ENCODE measurements at regions not wholly inside any gene's neighbourhood (a gene's known extent, or its start where the extent isn't known, plus 50 kb on each side); places are given as distances from the start of the nearest gene placed in this dataset.

DNA sequence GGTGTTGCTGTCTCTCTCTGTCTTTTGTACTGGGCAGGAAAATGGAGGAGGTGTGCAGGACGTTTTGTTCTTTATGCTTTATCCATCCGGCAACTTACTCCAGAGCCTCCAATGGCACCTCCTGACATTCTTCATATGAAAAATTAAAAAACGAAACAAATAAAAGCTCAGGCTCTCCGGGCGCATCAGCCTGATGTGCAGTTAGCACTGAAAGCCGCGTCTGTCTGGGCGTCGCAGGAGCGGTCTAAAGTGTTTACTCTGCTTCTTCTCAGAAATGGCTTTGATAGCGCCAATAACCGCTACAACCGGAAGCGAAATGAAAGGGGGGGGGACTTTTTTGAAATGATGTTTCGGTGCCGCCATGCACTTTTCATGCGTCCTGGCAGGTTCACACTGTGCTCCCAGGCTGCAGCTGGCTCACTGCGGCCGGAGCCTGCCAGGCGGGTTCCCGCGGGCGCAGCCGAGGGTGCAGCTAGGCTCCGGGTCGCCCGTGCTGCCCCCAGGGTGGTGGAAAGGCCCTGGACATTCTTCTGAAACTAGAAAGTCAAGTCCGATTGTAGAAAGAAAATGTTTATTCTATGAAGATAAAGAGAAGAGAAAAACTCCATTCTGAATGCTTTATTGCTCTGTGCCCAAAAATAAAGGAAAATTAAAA lies 407.7 kb upstream of the IRX1 start:
- in situ Hi-C loops (cut with HindIII; ENCODE audit: low pct_unique_long_range_greater_than_20kb, low sequenced_read_pairs) (no loop called here), intact Hi-C loops (cut with micrococcal nuclease; ENCODE audit: unreplicated experiment) (no loop called here)
- POLR2A ChIA-PET, result no interaction called here
- no peaks in the 10 kb centered on the region for H3K4me1 ChIP-seq (ENCODE audit: control insufficient read depth, insufficient read depth, low read length)
- ATAC-seq (no peak), DNase-seq (ENCODE audit: low read depth, low spot score) (no peak)
- no peaks in the 10 kb centered on the region for H3K36me3 ChIP-seq (ENCODE audit: control insufficient read depth, insufficient read depth, low read length)
- no TSS peak for BruUV-seq (replicated peaks)
- H3K27me3 ChIP-seq (ENCODE audit: control insufficient read depth, insufficient read depth, low read length), result peaks cover 5% of the 10 kb centered on the region; the same call in 1 of the 2 replicates
- H3K27ac ChIP-seq (ENCODE audit: low read length), result no peak overlapping the region
- H3K4me3 ChIP-seq (ENCODE audit: low read depth in 2 of 2, low read length in 2 of 2), result no peak overlapping the region
- H3K9me3 ChIP-seq (ENCODE audit: control insufficient read depth, insufficient read depth, low read depth, low read length), result no peaks in the 10 kb centered on the region
- TF ChIP-seq, protein P1, sequence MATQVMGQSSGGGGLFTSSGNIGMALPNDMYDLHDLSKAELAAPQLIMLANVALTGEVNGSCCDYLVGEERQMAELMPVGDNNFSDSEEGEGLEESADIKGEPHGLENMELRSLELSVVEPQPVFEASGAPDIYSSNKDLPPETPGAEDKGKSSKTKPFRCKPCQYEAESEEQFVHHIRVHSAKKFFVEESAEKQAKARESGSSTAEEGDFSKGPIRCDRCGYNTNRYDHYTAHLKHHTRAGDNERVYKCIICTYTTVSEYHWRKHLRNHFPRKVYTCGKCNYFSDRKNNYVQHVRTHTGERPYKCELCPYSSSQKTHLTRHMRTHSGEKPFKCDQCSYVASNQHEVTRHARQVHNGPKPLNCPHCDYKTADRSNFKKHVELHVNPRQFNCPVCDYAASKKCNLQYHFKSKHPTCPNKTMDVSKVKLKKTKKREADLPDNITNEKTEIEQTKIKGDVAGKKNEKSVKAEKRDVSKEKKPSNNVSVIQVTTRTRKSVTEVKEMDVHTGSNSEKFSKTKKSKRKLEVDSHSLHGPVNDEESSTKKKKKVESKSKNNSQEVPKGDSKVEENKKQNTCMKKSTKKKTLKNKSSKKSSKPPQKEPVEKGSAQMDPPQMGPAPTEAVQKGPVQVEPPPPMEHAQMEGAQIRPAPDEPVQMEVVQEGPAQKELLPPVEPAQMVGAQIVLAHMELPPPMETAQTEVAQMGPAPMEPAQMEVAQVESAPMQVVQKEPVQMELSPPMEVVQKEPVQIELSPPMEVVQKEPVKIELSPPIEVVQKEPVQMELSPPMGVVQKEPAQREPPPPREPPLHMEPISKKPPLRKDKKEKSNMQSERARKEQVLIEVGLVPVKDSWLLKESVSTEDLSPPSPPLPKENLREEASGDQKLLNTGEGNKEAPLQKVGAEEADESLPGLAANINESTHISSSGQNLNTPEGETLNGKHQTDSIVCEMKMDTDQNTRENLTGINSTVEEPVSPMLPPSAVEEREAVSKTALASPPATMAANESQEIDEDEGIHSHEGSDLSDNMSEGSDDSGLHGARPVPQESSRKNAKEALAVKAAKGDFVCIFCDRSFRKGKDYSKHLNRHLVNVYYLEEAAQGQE (IDR thresholded peaks at IDR 0.05; ENCODE audit: insufficient read depth in 1 of 2, low read depth in 2 of 2, low read length in 1 of 2), result no peak
- no peak for TF ChIP-seq TCF7L2 (IDR thresholded peaks at IDR 0.05; ENCODE audit: low read depth, low read length)
- TF ChIP-seq SIN3A (IDR thresholded peaks at IDR 0.05; ENCODE audit: borderline replicate concordance, insufficient read depth, low read depth, low read length), result no peak
- TF ChIP-seq CTCF (IDR thresholded peaks at IDR 0.05), result no peak
- CTCF ChIA-PET, result no interaction called here

DNA sequence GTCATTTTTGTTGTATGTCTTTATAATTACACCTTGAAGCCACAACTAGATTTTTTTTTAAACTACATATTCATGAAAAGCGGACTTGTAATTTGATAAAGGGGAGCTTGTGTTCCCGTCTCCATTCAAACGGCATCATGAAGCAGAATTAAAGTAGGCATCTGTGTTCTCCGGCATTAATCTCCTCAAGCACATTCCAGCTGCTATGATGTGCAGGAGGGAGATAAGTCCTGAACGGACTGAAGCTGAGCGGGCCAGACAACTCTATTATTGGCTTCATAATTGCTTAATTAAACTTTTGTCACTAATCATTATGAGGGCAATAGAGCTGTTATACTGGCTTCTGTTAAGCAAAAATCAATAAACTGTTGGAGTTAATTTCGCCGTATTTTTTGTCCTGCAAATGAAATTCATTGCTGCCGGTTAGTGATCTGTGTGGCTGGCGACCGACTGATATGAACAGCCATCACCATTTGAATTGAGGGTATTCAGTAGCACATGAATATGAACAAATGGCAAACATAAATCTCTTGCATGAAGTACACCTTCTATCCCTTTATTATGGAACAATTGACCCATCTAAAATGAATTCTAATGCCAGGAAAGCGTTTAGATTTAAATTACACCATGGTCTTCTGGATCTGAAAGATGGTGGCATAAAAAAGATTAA lies 408.8 kb upstream of the IRX1 start:
- intact Hi-C loops (cut with micrococcal nuclease; ENCODE audit: unreplicated experiment), result no loop called here
- no peak for TF ChIP-seq TCF7L2 (IDR thresholded peaks at IDR 0.05; ENCODE audit: low read depth, low read length)
- TF ChIP-seq POLR2AphosphoS5 (IDR thresholded peaks at IDR 0.05; ENCODE audit: low read depth, low read length), result no peak
- TF ChIP-seq SIN3A (IDR thresholded peaks at IDR 0.05; ENCODE audit: borderline replicate concordance, insufficient read depth, low read depth, low read length), result no peak

GRCh38 chr5:3186156-3186555 lies 409.5 kb upstream of the IRX1 start:
- no peaks in the 10 kb centered on the region for H3K9me3 ChIP-seq (ENCODE audit: control insufficient read depth, insufficient read depth, low read depth, low read length)
- DNase-seq (ENCODE audit: low read depth, low spot score), result no peak
- ATAC-seq, result no peak
- intact Hi-C loops (cut with micrococcal nuclease; ENCODE audit: unreplicated experiment) (no loop called here), in situ Hi-C loops (cut with HindIII; ENCODE audit: low pct_unique_long_range_greater_than_20kb, low sequenced_read_pairs) (no loop called here)
- CTCF ChIA-PET, result no interaction called here
- H3K4me3 ChIP-seq (ENCODE audit: low read depth in 2 of 2, low read length in 2 of 2), result no peak overlapping the region
- POLR2A ChIA-PET, result no interaction called here
- no peaks in the 10 kb centered on the region for H3K36me3 ChIP-seq (ENCODE audit: control insufficient read depth, insufficient read depth, low read length)
- H3K4me1 ChIP-seq (ENCODE audit: control insufficient read depth, insufficient read depth, low read length), result no peaks in the 10 kb centered on the region
- no TSS peak for BruUV-seq (replicated peaks)
- H3K27ac ChIP-seq (ENCODE audit: low read length), result no peak overlapping the region
- TF ChIP-seq, protein P1 (IDR thresholded peaks at IDR 0.05; ENCODE audit: insufficient read depth in 1 of 2, low read depth in 2 of 2, low read length in 1 of 2), result no peak
- TF ChIP-seq CTCF (IDR thresholded peaks at IDR 0.05) (no peak), TCF7L2 (IDR thresholded peaks at IDR 0.05; ENCODE audit: low read depth, low read length) (no peak), POLR2AphosphoS5 (IDR thresholded peaks at IDR 0.05; ENCODE audit: low read depth, low read length) (no peak), SIN3A (IDR thresholded peaks at IDR 0.05; ENCODE audit: borderline replicate concordance, insufficient read depth, low read depth, low read length) (no peak)
- H3K27me3 ChIP-seq (ENCODE audit: control insufficient read depth, insufficient read depth, low read length), result peaks cover 5% of the 10 kb centered on the region; the same call in 1 of the 2 replicates

More for the DNA sequence above, 408.8 kb upstream of the IRX1 start:
- Histone ChIP-seq H3K9me3 (ENCODE audit: control insufficient read depth, insufficient read depth, low read depth, low read length) (no peaks in the 10 kb centered on the region), H3K27me3 (ENCODE audit: control insufficient read depth, insufficient read depth, low read length) (peaks cover 5% of the 10 kb centered on the region; the same call in 1 of the 2 replicates), H3K27ac (ENCODE audit: low read length) (no peak overlapping the region), H3K36me3 (ENCODE audit: control insufficient read depth, insufficient read depth, low read length) (no peaks in the 10 kb centered on the region), H3K4me1 (ENCODE audit: control insufficient read depth, insufficient read depth, low read length) (no peaks in the 10 kb centered on the region), H3K4me3 (ENCODE audit: low read depth in 2 of 2, low read length in 2 of 2) (no peak overlapping the region)
- POLR2A ChIA-PET, result no interaction called here
- ATAC-seq (no peak), DNase-seq (ENCODE audit: low read depth, low spot score) (no peak)
- in situ Hi-C loops (cut with HindIII; ENCODE audit: low pct_unique_long_range_greater_than_20kb, low sequenced_read_pairs), result no loop called here
- no TSS peak for BruUV-seq (replicated peaks)
- CTCF ChIA-PET, result no interaction called here

Data from Panc1 (cell line).